Gastrocnemius medialis (tissue), 4 donors: ENCODE measurements at regions not wholly inside any gene's neighbourhood (a gene's known extent, or its start where the extent isn't known, plus 50 kb on each side); places are given as distances from the start of the nearest gene placed in this dataset.

Experiments used
- CTCF ChIP-seq, 5 experiments: fragments of 450-650 bp in 3 of 5; fragments of 200-600 bp in 2 of 5; sonication (generic) in 2 of 5; IDR thresholded peaks in 4 of 5; conservative IDR thresholded peaks in 1 of 5; 1 replicate in 4 of 5; 2 replicates in 1 of 5; pipeline ENCODE4 v1.5.1; 2016 to 2019; ENCODE audit warnings: antibody characterized with exemption in 5 of 5, mild to moderate bottlenecking in 3 of 5, moderate library complexity in 3 of 5
- POLR2A ChIP-seq, 2 donors: fragments of 450-650 bp; IDR thresholded peaks; one replicate each; pipeline ENCODE4 v1.6.1; 2017; ENCODE audit warnings: antibody characterized with exemption in 2 of 2, mild to moderate bottlenecking in 2 of 2, moderate library complexity in 2 of 2

GRCh38 chr3:31262201-31262600 lies 270.5 kb upstream of the STT3B start:
- TF ChIP-seq POLR2A (IDR thresholded peaks at IDR 0.05) (no peak), CTCF (IDR thresholded peaks at IDR 0.05 in 4 of 5, conservative IDR thresholded peaks at IDR 0.05 in 1 of 5) (no peak)
